A549 (cell line): ENCODE measurements at regions not wholly inside any gene's neighbourhood (a gene's known extent, or its start where the extent isn't known, plus 50 kb on each side); places are given as distances from the start of the nearest gene placed in this dataset.

Experiments used
- ATAC-seq, 2 experiments: fragments of 200-7000 bp in 1 of 2; fragments of >200 bp in 1 of 2; cut with Nextera tagmentation in 1 of 2; cut with Tn5 transposase in 1 of 2; 3 replicates each; pipeline versions ENCODE4 v1.8.0 to v1.9.1; 2018 to 2020; ENCODE audit warnings: mild to moderate bottlenecking in 1 of 2, moderate library complexity in 1 of 2
- CTCF ChIA-PET: fragments of 300-600 bp; sonication (Branson Sonifier 250); formaldehyde crosslinking; extraction: SDS; loops from one replicate; lab custom pipeline; 2021; ENCODE audit warnings: antibody characterized with exemption, inconsistent platforms; lab: Yijun Ruan, JAX
- POLR2A ChIA-PET: fragments of 350-600 bp; formaldehyde crosslinking; extraction: SDS; loops from one replicate; lab custom pipeline; 2021; ENCODE audit warnings: antibody characterized with exemption, inconsistent platforms; lab: Yijun Ruan, JAX
- DNase-seq, 2 experiments: peaks; one replicate each; pipeline versions ENCODE4 v3.0.0 to v3.0.0-alpha.2; 2011 to 2016; ENCODE audit warnings: low read depth in 1 of 2, low spot score in 1 of 2
- FAIRE-seq: peaks from 2 replicates; lab custom pipeline; 2011; peaks lifted over from hg19 to GRCh38; lab: Jason Lieb, UNC
- H3K27ac ChIP-seq, 2 experiments: fragments of >200 bp; sonication (Bioruptor Twin); formaldehyde crosslinking; 3 replicates each; pipeline ENCODE4 v1.5.1; 2016 to 2017
- H3K4me1 ChIP-seq: fragments of >200 bp; sonication (Bioruptor Twin); formaldehyde crosslinking; 3 replicates; pipeline ENCODE4 v1.6.1; 2016
- H3K4me2 ChIP-seq: fragments of >200 bp; sonication (Bioruptor Twin); formaldehyde crosslinking; 3 replicates; pipeline ENCODE4 v1.6.1; 2016
- H3K4me3 ChIP-seq: fragments of >200 bp; sonication (Bioruptor Twin); formaldehyde crosslinking; 3 replicates; pipeline ENCODE4 v1.5.1; 2016
- H3K9me3 ChIP-seq: fragments of >200 bp; sonication (Bioruptor Twin); formaldehyde crosslinking; 3 replicates; pipeline ENCODE4 v1.6.1; 2016
- ATOH8 ChIP-seq: fragments of 250-450 bp; sonication (Bioruptor Pico); IDR thresholded peaks from 2 replicates; pipeline ENCODE4 v1.5.0; 2020; ENCODE audit warnings: low read depth, mild to moderate bottlenecking, moderate library complexity
- CBX2 ChIP-seq: fragments of 200-600 bp; sonication (generic); IDR thresholded peaks from 2 replicates; pipeline ENCODE4 v1.6.1; 2016; ENCODE audit warnings: low read depth, mild to moderate bottlenecking, borderline replicate concordance
- CEBPB ChIP-seq, 2 experiments: fragments of >200 bp in 1 of 2; sonication (Bioruptor Twin) in 1 of 2; formaldehyde crosslinking in 1 of 2; IDR thresholded peaks; 2 replicates each; pipeline ENCODE4 v1.6.1; 2012 to 2016
- CHD4 ChIP-seq: fragments of 200-600 bp; sonication (generic); IDR thresholded peaks from 2 replicates; pipeline ENCODE4 v1.6.1; 2016; ENCODE audit warnings: antibody characterized with exemption, mild to moderate bottlenecking, borderline replicate concordance
- E2F6 ChIP-seq: IDR thresholded peaks from 2 replicates; pipeline ENCODE4 v1.6.1; 2012; ENCODE audit warnings: low read depth, borderline replicate concordance
- ELK1 ChIP-seq: fragments of 150-350 bp; IDR thresholded peaks from 2 replicates; pipeline ENCODE4 v1.6.1; 2014; ENCODE audit warnings: low read depth, mild to moderate bottlenecking, low read length
- EP300 ChIP-seq, 2 experiments: fragments of >200 bp; sonication (Bioruptor Twin); formaldehyde crosslinking; IDR thresholded peaks; 2 replicates in 1 of 2; 3 replicates in 1 of 2; pipeline ENCODE4 v1.6.1; 2016 to 2017
- FOSB ChIP-seq: fragments of 250-450 bp; sonication (Bioruptor Pico); IDR thresholded peaks from 2 replicates; pipeline ENCODE4 v1.5.0; 2020; ENCODE audit warnings: mild to moderate bottlenecking, moderate library complexity
- GATA3 ChIP-seq: IDR thresholded peaks from 2 replicates; pipeline ENCODE4 v1.6.1; 2012; ENCODE audit warnings: borderline replicate concordance
- HES2 ChIP-seq: fragments of >200 bp; sonication (Bioruptor Twin); formaldehyde crosslinking; IDR thresholded peaks from 2 replicates; pipeline ENCODE4 v1.6.1; 2016
- HOXA7 ChIP-seq: fragments of 250-450 bp; sonication (Bioruptor Pico); IDR thresholded peaks from 2 replicates; pipeline ENCODE4 v1.5.0; 2020; ENCODE audit warnings: mild to moderate bottlenecking, moderate library complexity
- JUNB ChIP-seq: fragments of >200 bp; sonication (Bioruptor Twin); formaldehyde crosslinking; IDR thresholded peaks from 2 replicates; pipeline ENCODE4 v1.6.1; 2016
- KDM1A ChIP-seq: fragments of 200-600 bp; sonication (generic); IDR thresholded peaks from 2 replicates; pipeline ENCODE4 v1.6.1; 2016; ENCODE audit warnings: low read depth, mild to moderate bottlenecking
- KDM5A ChIP-seq: fragments of 200-600 bp; sonication (generic); IDR thresholded peaks from 2 replicates; pipeline ENCODE4 v1.6.1; 2016; ENCODE audit warnings: antibody characterized with exemption, mild to moderate bottlenecking
- MAX ChIP-seq: IDR thresholded peaks from 2 replicates; pipeline ENCODE4 v1.6.1; 2012
- MAZ ChIP-seq: fragments of 150-350 bp; IDR thresholded peaks from 2 replicates; pipeline ENCODE4 v1.6.1; 2014; ENCODE audit warnings: antibody characterized with exemption, low read depth, low read length, borderline replicate concordance
- MYC ChIP-seq: IDR thresholded peaks from 2 replicates; pipeline ENCODE4 v1.6.1; 2012; ENCODE audit warnings: mild to moderate bottlenecking, inconsistent platforms, low read length, improper control_type of control experiment, borderline replicate concordance
- NPAS2 ChIP-seq: fragments of 250-450 bp; sonication (Bioruptor Pico); IDR thresholded peaks from 2 replicates; pipeline ENCODE4 v1.8.0; 2022; ENCODE audit warnings: mild to moderate bottlenecking, moderate library complexity, borderline replicate concordance
- PHF8 ChIP-seq: fragments of 200-600 bp; sonication (generic); IDR thresholded peaks from 2 replicates; pipeline ENCODE4 v1.6.1; 2016; ENCODE audit warnings: low read depth, mild to moderate bottlenecking, antibody characterized with exemption, moderate library complexity, borderline replicate concordance
- POLR2A ChIP-seq: IDR thresholded peaks from 2 replicates; pipeline ENCODE4 v1.6.1; 2012; ENCODE audit warnings: mild to moderate bottlenecking, low read length
- RAD21 ChIP-seq, 2 experiments: fragments of >200 bp in 1 of 2; sonication (Bioruptor Twin) in 1 of 2; formaldehyde crosslinking in 1 of 2; IDR thresholded peaks in 1 of 2; conservative IDR thresholded peaks in 1 of 2; 2 replicates in 1 of 2; 3 replicates in 1 of 2; pipeline ENCODE4 v1.6.1; 2012 to 2018; ENCODE audit warnings: inconsistent platforms in 1 of 2
- TP53 ChIP-seq: fragments of 250-450 bp; sonication (Bioruptor Pico); IDR thresholded peaks from 2 replicates; pipeline ENCODE4 v1.5.0; 2021; ENCODE audit warnings: mild to moderate bottlenecking, moderate library complexity
- USF2 ChIP-seq: fragments of 450-650 bp; IDR thresholded peaks from 2 replicates; pipeline ENCODE4 v1.6.1; 2014; ENCODE audit warnings: antibody characterized with exemption
- ZC3H11A ChIP-seq: fragments of 450-650 bp; IDR thresholded peaks from 2 replicates; pipeline ENCODE4 v1.6.1; 2014; ENCODE audit warnings: antibody characterized with exemption, mild to moderate bottlenecking
- ZFP36 ChIP-seq: fragments of 450-650 bp; IDR thresholded peaks from 2 replicates; pipeline ENCODE4 v1.6.1; 2014; ENCODE audit warnings: borderline replicate concordance; ENCODE audit not compliant: partially characterized antibody
- WGBS: methylation state at CpG from one replicate; pipeline ENCODE4 v1.1.6; 2017; ENCODE audit errors: missing lambda C conversion rate; 5-methylcytosine and 5-hydroxymethylcytosine counted together

- FAIRE-seq, result no peak
- 17% methylated on average over 5 of the region's 5 CpGs for WGBS
- ATAC-seq, result peak; percentile 47 to 79; a peak in 4 of 6 replicates
Observed at GRCh38 chr5:25850581-25850980, 1187.8 kb downstream of the CDH9 start.

GRCh38 chr5:25849270-25849669 is 1189.1 kb downstream of the CDH9 start:
- POLR2A ChIA-PET, result no interaction called here
- Histone ChIP-seq H3K4me3 (no peak overlapping the region), H3K4me1 (no peaks in the 10 kb centered on the region), H3K4me2 (no peak overlapping the region), H3K27ac (no peak overlapping the region), H3K9me3 (no peaks in the 10 kb centered on the region)
- ATAC-seq (no peak), DNase-seq (no peak), FAIRE-seq (no peak)
- CTCF ChIA-PET, result no interaction called here
- WGBS, result 23% methylated on average over 2 of the region's 2 CpGs
- no peak for TF ChIP-seq HES2
- TF ChIP-seq E2F6, result no peak
- no peak for TF ChIP-seq GATA3
- no peak for TF ChIP-seq CHD4
- no peak for TF ChIP-seq USF2
- no peak for TF ChIP-seq POLR2A
- no peak for TF ChIP-seq JUNB
- TF ChIP-seq CBX2, result no peak
- no peak for TF ChIP-seq MAZ
- no peak for TF ChIP-seq RAD21 (conservative IDR thresholded peaks at IDR 0.05 in 1 of 2, IDR thresholded peaks at IDR 0.05 in 1 of 2)
- no peak for TF ChIP-seq TP53 (CRISPR knock-in tag)
- no peak for TF ChIP-seq ZFP36
- TF ChIP-seq EP300 (IDR thresholded peaks at IDR 0.05), result no peak
- TF ChIP-seq PHF8, result no peak
- TF ChIP-seq ATOH8 (CRISPR knock-in tag), result no peak
- no peak for TF ChIP-seq MAX

More at GRCh38 chr5:25850581-25850980, 1187.8 kb downstream of the CDH9 start:
- DNase-seq, result peak in 1 of 2 experiments; percentile 11
- no peak for TF ChIP-seq HOXA7
- no peak for TF ChIP-seq KDM5A
- TF ChIP-seq MYC, result no peak
- TF ChIP-seq NPAS2 (CRISPR knock-in tag), result no peak
- TF ChIP-seq CEBPB (IDR thresholded peaks at IDR 0.05), result no peak
- no peak for TF ChIP-seq ZC3H11A
- no peak for TF ChIP-seq ELK1
- TF ChIP-seq USF2, result no peak
- no peak for TF ChIP-seq FOSB
- no peak for TF ChIP-seq PHF8
- no peak for TF ChIP-seq KDM1A
- no peaks in the 10 kb centered on the region for H3K4me1 ChIP-seq
- peak overlapping the region; percentile 48 for H3K4me2 ChIP-seq
- POLR2A ChIA-PET, result no interaction called here
- H3K4me3 ChIP-seq, result no peak overlapping the region
- CTCF ChIA-PET, result no interaction called here
- no peak overlapping the region for H3K27ac ChIP-seq
- H3K9me3 ChIP-seq, result no peaks in the 10 kb centered on the region
